ENCODE measurements at regions not wholly inside any gene's neighbourhood (a gene's known extent, or its start where the extent isn't known, plus 50 kb on each side); places are given as distances from the start of the nearest gene placed in this dataset.

DNA sequence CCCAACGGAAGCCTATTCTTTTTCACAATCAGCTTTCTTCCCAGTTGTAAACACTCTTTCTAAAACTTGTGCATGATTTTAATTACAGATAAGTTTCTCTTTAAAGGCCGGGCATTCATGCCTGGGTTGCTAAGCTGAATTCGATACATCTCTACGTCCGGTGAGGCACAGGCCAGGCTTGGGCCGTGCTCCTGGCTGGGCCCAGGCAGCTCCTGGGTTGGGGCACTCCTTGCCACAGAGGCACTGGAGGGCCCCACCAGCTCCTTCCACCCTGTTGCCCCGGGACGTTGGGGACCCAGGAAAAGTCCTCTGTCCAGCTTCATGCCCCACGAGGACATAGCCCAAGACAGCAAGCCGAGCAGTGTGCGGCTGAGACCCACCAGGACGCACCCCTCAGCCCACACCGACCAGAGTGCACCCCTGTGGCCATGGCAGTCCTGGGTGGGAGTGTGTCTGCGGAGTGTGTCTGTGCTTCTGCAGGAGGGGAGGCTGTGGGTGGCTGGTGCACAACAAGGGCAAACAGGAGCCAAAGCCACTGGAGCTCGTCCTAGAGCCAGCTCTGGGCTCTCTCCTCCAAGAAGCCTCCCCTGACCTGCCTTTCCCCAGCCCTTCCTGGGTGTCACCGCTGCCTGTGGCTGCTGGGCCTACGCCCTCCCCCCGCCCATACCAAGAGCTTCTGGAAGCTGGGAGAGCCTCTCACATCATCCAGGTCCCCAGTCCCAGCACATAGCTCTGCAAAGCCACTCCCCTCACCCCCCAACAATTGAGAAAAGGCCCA lies 128.0 kb upstream of the NKX1-1 start:
- no peak for TF ChIP-seq FOS (IDR thresholded peaks at IDR 0.05; ENCODE audit: borderline replicate concordance, insufficient read depth, low read length)
- TF ChIP-seq, protein P1, sequence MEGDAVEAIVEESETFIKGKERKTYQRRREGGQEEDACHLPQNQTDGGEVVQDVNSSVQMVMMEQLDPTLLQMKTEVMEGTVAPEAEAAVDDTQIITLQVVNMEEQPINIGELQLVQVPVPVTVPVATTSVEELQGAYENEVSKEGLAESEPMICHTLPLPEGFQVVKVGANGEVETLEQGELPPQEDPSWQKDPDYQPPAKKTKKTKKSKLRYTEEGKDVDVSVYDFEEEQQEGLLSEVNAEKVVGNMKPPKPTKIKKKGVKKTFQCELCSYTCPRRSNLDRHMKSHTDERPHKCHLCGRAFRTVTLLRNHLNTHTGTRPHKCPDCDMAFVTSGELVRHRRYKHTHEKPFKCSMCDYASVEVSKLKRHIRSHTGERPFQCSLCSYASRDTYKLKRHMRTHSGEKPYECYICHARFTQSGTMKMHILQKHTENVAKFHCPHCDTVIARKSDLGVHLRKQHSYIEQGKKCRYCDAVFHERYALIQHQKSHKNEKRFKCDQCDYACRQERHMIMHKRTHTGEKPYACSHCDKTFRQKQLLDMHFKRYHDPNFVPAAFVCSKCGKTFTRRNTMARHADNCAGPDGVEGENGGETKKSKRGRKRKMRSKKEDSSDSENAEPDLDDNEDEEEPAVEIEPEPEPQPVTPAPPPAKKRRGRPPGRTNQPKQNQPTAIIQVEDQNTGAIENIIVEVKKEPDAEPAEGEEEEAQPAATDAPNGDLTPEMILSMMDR (IDR thresholded peaks at IDR 0.05; ENCODE audit: extremely low read depth in 1 of 2, insufficient read depth in 1 of 2, low read depth in 1 of 2, low read length in 2 of 2) = no peak

All from endothelial cell of umbilical vein (primary cell).